ENCODE measurements at regions not wholly inside any gene's neighbourhood (a gene's known extent, or its start where the extent isn't known, plus 50 kb on each side); places are given as distances from the start of the nearest gene placed in this dataset.

DNA sequence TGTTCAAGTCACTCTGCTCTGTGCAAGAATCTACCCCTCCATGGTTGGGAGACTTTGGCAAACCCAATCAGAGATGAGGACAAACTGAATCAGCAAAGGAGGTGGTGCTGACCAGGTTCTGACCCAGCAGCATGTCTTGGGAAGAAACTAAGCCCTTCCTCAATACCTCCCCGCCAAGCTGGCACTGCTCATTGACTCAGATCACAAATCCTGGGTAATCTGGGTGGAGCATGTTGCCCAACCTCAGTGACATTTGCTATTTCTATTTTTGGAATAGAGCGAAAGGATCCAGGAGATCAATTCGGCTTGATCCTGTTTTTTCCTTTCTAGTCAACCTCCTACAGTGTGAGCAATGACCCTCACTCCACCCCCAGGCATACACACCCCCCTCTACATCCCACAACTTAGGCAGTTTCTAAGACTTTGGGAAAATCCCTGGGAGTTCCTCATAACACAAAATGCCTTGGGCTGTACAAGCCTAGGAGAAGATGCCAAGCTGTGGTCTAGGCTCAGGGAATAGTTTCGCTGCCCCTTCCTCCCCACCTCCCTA lies 166.8 kb upstream of the KCNJ6 start (continued):
- TF ChIP-seq, protein P1, sequence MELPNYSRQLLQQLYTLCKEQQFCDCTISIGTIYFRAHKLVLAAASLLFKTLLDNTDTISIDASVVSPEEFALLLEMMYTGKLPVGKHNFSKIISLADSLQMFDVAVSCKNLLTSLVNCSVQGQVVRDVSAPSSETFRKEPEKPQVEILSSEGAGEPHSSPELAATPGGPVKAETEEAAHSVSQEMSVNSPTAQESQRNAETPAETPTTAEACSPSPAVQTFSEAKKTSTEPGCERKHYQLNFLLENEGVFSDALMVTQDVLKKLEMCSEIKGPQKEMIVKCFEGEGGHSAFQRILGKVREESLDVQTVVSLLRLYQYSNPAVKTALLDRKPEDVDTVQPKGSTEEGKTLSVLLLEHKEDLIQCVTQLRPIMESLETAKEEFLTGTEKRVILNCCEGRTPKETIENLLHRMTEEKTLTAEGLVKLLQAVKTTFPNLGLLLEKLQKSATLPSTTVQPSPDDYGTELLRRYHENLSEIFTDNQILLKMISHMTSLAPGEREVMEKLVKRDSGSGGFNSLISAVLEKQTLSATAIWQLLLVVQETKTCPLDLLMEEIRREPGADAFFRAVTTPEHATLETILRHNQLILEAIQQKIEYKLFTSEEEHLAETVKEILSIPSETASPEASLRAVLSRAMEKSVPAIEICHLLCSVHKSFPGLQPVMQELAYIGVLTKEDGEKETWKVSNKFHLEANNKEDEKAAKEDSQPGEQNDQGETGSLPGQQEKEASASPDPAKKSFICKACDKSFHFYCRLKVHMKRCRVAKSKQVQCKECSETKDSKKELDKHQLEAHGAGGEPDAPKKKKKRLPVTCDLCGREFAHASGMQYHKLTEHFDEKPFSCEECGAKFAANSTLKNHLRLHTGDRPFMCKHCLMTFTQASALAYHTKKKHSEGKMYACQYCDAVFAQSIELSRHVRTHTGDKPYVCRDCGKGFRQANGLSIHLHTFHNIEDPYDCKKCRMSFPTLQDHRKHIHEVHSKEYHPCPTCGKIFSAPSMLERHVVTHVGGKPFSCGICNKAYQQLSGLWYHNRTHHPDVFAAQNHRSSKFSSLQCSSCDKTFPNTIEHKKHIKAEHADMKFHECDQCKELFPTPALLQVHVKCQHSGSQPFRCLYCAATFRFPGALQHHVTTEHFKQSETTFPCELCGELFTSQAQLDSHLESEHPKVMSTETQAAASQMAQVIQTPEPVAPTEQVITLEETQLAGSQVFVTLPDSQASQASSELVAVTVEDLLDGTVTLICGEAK (IDR thresholded peaks at IDR 0.05; ENCODE audit: borderline replicate concordance) = no peak
- TF ChIP-seq POLR2A (IDR thresholded peaks at IDR 0.05; ENCODE audit: low read depth, low read length) = no peak

DNA sequence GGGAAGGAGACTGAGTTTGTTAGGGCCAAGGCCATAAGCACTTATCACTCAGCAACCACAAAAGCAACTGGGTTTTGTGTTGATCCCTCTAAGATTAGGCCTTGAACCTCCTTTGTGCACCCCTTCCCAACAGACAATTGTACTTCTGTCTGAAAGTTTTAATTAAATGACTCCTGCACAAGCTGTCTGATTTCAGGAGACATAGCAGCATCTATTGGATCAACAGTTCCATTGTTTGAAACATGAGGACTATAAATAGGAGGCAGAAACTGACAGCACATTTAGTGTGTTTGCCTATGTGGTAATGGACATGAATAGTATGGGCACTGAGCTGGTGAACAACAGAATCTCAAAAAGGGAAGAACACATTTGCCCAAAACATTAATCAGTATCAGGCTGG lies 167.3 kb upstream of the KCNJ6 start:
- H3K27me3 ChIP-seq (replicated peaks in 1 of 2; ENCODE audit: control insufficient read depth in 2 of 2, insufficient read depth in 2 of 2, low read length in 1 of 2) = no peaks in the 10 kb centered on the region; a peak in 1 of 4 replicates
- ChIA-PET RAD21 (ENCODE audit: unreplicated experiment) (no interaction called here), POLR2A (no interaction called here), SMC1A (ENCODE audit: uncharacterized antibody, unreplicated experiment) (no interaction called here), CTCF (no interaction called here)
- in situ Hi-C loops (cut with MboI) = no loop called here
- intact Hi-C loops (cut with micrococcal nuclease; ENCODE audit: unreplicated experiment) = no loop called here
- no peak for FAIRE-seq
- H3K36me3 ChIP-seq (ENCODE audit: control insufficient read depth in 2 of 2, insufficient read depth in 2 of 2, low read length in 1 of 2) = no peaks in the 10 kb centered on the region
- no peak for DNase-seq (ENCODE audit: low read depth, low spot score)
- H3K79me2 ChIP-seq (ENCODE audit: control insufficient read depth, insufficient read depth, low read length) = no peaks in the 10 kb centered on the region
- no peaks in the 10 kb centered on the region for H4K20me1 ChIP-seq (ENCODE audit: control insufficient read depth, insufficient read depth)
- no TSS peak for BruUV-seq (replicated peaks)
- H3K4me3 ChIP-seq = no peak overlapping the region
- H3K9me3 ChIP-seq (replicated peaks; ENCODE audit: control insufficient read depth, insufficient read depth, low read length) = no peaks in the 10 kb centered on the region
- ATAC-seq = no peak
- H3K9ac ChIP-seq (ENCODE audit: control insufficient read depth, insufficient read depth, low read length) = no peak overlapping the region
- H3K27ac ChIP-seq (ENCODE audit: control insufficient read depth, insufficient read depth) = no peak overlapping the region
- no peaks in the 10 kb centered on the region for H3K4me1 ChIP-seq (ENCODE audit: control insufficient read depth, insufficient read depth, low read length)
- H2AFZ ChIP-seq (ENCODE audit: control insufficient read depth, low read depth, low read length) = no peak overlapping the region
- H3K4me2 ChIP-seq (ENCODE audit: control insufficient read depth, insufficient read depth) = no peak overlapping the region
- TF ChIP-seq TCF3 (IDR thresholded peaks at IDR 0.05; ENCODE audit: borderline replicate concordance, insufficient read depth, low read depth, low read length) = no peak
- no peak for TF ChIP-seq NBN (IDR thresholded peaks at IDR 0.05)
- no peak for TF ChIP-seq RAD51 (IDR thresholded peaks at IDR 0.05)
- TF ChIP-seq, protein P2, sequence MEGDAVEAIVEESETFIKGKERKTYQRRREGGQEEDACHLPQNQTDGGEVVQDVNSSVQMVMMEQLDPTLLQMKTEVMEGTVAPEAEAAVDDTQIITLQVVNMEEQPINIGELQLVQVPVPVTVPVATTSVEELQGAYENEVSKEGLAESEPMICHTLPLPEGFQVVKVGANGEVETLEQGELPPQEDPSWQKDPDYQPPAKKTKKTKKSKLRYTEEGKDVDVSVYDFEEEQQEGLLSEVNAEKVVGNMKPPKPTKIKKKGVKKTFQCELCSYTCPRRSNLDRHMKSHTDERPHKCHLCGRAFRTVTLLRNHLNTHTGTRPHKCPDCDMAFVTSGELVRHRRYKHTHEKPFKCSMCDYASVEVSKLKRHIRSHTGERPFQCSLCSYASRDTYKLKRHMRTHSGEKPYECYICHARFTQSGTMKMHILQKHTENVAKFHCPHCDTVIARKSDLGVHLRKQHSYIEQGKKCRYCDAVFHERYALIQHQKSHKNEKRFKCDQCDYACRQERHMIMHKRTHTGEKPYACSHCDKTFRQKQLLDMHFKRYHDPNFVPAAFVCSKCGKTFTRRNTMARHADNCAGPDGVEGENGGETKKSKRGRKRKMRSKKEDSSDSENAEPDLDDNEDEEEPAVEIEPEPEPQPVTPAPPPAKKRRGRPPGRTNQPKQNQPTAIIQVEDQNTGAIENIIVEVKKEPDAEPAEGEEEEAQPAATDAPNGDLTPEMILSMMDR (IDR thresholded peaks at IDR 0.05 in 2 of 3, conservative IDR thresholded peaks at IDR 0.05 in 1 of 3; ENCODE audit: control insufficient read depth in 2 of 3, extremely low read depth in 1 of 3, insufficient read depth in 1 of 3, low read depth in 3 of 3, low read length in 3 of 3) = no peak
- TF ChIP-seq RAD21 (IDR thresholded peaks at IDR 0.05; ENCODE audit: insufficient read depth, low read depth, low read length) = no peak
- TF ChIP-seq TAF1 (IDR thresholded peaks at IDR 0.05; ENCODE audit: borderline replicate concordance, low read depth, low read length) = no peak
- TF ChIP-seq IKZF1 (conservative IDR thresholded peaks at IDR 0.05) = no peak
- TF ChIP-seq SRF (IDR thresholded peaks at IDR 0.05; ENCODE audit: low read depth in 2 of 2, low read length in 2 of 2) = no peak
- no peak for TF ChIP-seq CHD2 (IDR thresholded peaks at IDR 0.05; ENCODE audit: borderline replicate concordance, low read depth, low read length)
- TF ChIP-seq, protein P3, sequence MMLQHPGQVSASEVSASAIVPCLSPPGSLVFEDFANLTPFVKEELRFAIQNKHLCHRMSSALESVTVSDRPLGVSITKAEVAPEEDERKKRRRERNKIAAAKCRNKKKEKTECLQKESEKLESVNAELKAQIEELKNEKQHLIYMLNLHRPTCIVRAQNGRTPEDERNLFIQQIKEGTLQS (IDR thresholded peaks at IDR 0.05; ENCODE audit: borderline replicate concordance, extremely low read depth, low read depth, low read length) = no peak
- no peak for TF ChIP-seq WRNIP1 (IDR thresholded peaks at IDR 0.05; ENCODE audit: borderline replicate concordance, low read depth, low read length)
- no peak for TF ChIP-seq SMC3 (IDR thresholded peaks at IDR 0.05; ENCODE audit: borderline replicate concordance, low read length)
- TF ChIP-seq, protein P4, sequence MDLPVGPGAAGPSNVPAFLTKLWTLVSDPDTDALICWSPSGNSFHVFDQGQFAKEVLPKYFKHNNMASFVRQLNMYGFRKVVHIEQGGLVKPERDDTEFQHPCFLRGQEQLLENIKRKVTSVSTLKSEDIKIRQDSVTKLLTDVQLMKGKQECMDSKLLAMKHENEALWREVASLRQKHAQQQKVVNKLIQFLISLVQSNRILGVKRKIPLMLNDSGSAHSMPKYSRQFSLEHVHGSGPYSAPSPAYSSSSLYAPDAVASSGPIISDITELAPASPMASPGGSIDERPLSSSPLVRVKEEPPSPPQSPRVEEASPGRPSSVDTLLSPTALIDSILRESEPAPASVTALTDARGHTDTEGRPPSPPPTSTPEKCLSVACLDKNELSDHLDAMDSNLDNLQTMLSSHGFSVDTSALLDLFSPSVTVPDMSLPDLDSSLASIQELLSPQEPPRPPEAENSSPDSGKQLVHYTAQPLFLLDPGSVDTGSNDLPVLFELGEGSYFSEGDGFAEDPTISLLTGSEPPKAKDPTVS (IDR thresholded peaks at IDR 0.05; ENCODE audit: low read depth, low read length) = no peak
- no peak for TF ChIP-seq RFX5 (IDR thresholded peaks at IDR 0.05; ENCODE audit: low read depth, low read length)
- no peak for TF ChIP-seq BMI1 (IDR thresholded peaks at IDR 0.05; ENCODE audit: borderline replicate concordance)
